Vagina (tissue), 2 donors: ENCODE measurements at regions not wholly inside any gene's neighbourhood (a gene's known extent, or its start where the extent isn't known, plus 50 kb on each side); places are given as distances from the start of the nearest gene placed in this dataset.

Source experiments
- DNase-seq, 2 donors: peaks; one replicate each; pipeline ENCODE4 v3.0.0-alpha.2; 2017; ENCODE audit errors: extremely low spot score in 2 of 2
- H3K27ac ChIP-seq: fragments of 200-600 bp; sonication (generic); one replicate; pipeline ENCODE4 v1.5.1; 2019
- H3K27me3 ChIP-seq: fragments of 200-600 bp; sonication (generic); one replicate; pipeline ENCODE4 v1.5.1; 2019
- H3K36me3 ChIP-seq, 2 donors: fragments of 200-600 bp; sonication (generic); one replicate each; pipeline ENCODE4 v1.5.1; 2017 to 2019
- H3K4me1 ChIP-seq: fragments of 200-600 bp; sonication (generic); one replicate; pipeline ENCODE4 v1.5.1; 2019
- H3K4me3 ChIP-seq, 2 donors: fragments of 200-600 bp; sonication (generic); 1 replicate in 1 of 2; 2 replicates in 1 of 2; pipeline ENCODE4 v1.5.1; 2016 to 2019
- H3K9me3 ChIP-seq: fragments of 200-600 bp; sonication (generic); one replicate; pipeline ENCODE4 v1.5.1; 2019
- POLR2A ChIP-seq, 2 donors: fragments of 450-650 bp; IDR thresholded peaks; one replicate each; pipeline ENCODE4 v1.6.1; 2017; ENCODE audit warnings: antibody characterized with exemption in 2 of 2, mild to moderate bottlenecking in 2 of 2, moderate library complexity in 2 of 2
- POLR2AphosphoS5 ChIP-seq, 2 donors: sonication (generic); formaldehyde crosslinking; IDR thresholded peaks; one replicate each; pipeline ENCODE4 v1.9.0; 2017; ENCODE audit warnings: antibody characterized with exemption in 2 of 2, mild to moderate bottlenecking in 2 of 2, low read depth in 1 of 2; ENCODE audit not compliant: insufficient read depth in 1 of 2
- intact Hi-C: fragments of 100-400 bp; cut with DNase I; formaldehyde crosslinking; loops from one replicate; pipeline ENCODE4 v1.15.1; 2023
- TF ChIP-seq, protein P1 (sequence below), 3 experiments: fragments of 450-650 bp in 2 of 3; fragments of 200-600 bp in 1 of 3; sonication (generic) in 1 of 3; IDR thresholded peaks; one replicate each; pipeline ENCODE4 v1.5.1; 2017 to 2019; ENCODE audit warnings: antibody characterized with exemption in 3 of 3, mild to moderate bottlenecking in 2 of 3, moderate library complexity in 2 of 3

DNA sequence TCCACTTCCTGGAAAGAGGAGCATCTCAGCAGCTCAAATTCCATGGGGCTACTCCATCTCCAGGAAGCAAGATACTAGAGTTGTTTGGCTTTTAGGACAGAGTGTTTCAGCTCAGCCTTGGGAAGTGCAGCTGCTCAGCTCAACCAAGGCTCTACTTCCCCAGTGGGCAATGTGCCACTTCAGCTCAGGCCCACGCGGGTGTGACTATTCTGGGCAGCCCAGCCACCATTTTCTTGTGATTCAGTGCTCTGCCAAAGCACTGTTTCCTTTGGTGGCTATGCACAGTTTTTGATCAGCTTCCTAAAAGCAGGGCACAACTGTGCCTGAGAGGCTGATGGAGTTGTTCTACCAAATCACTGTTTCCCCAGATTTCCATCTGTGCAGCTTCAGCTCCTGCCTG lies 1104.9 kb upstream of the TMPRSS15 start:
- Histone ChIP-seq H3K27ac (no peak overlapping the region), H3K36me3 (no peaks in the 10 kb centered on the region)
- intact Hi-C loops: no loop called here

DNA sequence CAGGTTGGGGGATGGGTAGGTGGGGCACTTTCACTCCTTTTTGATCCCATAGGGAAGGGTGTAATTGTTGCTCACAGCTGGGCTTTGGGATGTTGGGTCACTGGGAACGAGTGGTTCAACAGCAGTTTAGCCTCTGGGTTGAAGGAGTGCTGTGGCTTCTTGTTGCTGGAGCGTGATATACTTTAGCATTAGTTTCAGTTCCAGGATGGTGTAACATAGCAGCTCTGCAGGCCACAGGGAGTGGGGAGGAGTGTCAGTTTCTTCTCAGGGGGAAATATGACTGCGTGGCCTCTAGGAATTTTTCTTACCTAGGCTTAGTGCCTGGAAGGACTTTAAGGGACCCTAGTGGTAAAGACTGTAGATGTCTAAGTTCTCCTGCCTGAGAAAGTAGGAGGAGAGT lies 1105.3 kb upstream of the TMPRSS15 start:
- H3K4me1 ChIP-seq: no peaks in the 10 kb centered on the region
- H3K36me3 ChIP-seq: no peaks in the 10 kb centered on the region
- no peaks in the 10 kb centered on the region for H3K27me3 ChIP-seq
- H3K27ac ChIP-seq: no peak overlapping the region
- intact Hi-C loops: no loop called here
- H3K9me3 ChIP-seq: no peaks in the 10 kb centered on the region
- TF ChIP-seq POLR2AphosphoS5 (IDR thresholded peaks at IDR 0.05; ENCODE audit: insufficient read depth in 1 of 2, low read depth in 1 of 2) (no peak), POLR2A (IDR thresholded peaks at IDR 0.05) (no peak)
- TF ChIP-seq, protein P1, sequence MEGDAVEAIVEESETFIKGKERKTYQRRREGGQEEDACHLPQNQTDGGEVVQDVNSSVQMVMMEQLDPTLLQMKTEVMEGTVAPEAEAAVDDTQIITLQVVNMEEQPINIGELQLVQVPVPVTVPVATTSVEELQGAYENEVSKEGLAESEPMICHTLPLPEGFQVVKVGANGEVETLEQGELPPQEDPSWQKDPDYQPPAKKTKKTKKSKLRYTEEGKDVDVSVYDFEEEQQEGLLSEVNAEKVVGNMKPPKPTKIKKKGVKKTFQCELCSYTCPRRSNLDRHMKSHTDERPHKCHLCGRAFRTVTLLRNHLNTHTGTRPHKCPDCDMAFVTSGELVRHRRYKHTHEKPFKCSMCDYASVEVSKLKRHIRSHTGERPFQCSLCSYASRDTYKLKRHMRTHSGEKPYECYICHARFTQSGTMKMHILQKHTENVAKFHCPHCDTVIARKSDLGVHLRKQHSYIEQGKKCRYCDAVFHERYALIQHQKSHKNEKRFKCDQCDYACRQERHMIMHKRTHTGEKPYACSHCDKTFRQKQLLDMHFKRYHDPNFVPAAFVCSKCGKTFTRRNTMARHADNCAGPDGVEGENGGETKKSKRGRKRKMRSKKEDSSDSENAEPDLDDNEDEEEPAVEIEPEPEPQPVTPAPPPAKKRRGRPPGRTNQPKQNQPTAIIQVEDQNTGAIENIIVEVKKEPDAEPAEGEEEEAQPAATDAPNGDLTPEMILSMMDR (IDR thresholded peaks at IDR 0.05): no peak
- no peak for DNase-seq
- H3K4me3 ChIP-seq: no peak overlapping the region

More for the DNA sequence above, 1104.9 kb upstream of the TMPRSS15 start:
- Histone ChIP-seq H3K27me3 (no peaks in the 10 kb centered on the region), H3K4me1 (no peaks in the 10 kb centered on the region), H3K9me3 (no peaks in the 10 kb centered on the region), H3K4me3 (no peak overlapping the region)
- no peak for DNase-seq
- no peak for TF ChIP-seq POLR2AphosphoS5 (IDR thresholded peaks at IDR 0.05; ENCODE audit: insufficient read depth in 1 of 2, low read depth in 1 of 2)
- TF ChIP-seq, protein P1 (IDR thresholded peaks at IDR 0.05): no peak
- TF ChIP-seq POLR2A (IDR thresholded peaks at IDR 0.05): no peak

DNA sequence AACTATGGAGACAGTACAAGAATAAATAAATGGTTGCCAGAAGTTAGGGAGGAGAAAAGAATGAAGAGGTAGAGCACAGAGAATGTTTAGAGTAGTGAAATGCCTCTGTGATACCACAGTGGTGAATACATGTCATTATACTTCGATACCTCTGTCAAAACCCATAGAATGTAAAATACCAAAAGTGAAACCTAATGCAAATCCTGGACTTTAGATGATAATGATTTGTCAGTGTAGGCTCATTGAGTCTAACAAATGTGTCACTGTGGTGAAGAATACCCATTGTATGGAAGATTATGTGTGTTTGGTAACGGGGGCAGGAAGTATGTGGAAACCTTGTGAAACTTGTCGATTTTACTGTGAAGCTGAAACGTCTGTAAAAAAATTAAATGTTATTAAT lies 1106.5 kb upstream of the TMPRSS15 start:
- Histone ChIP-seq H3K27ac (no peak overlapping the region), H3K9me3 (no peaks in the 10 kb centered on the region), H3K27me3 (no peaks in the 10 kb centered on the region), H3K4me1 (no peaks in the 10 kb centered on the region), H3K36me3 (no peaks in the 10 kb centered on the region), H3K4me3 (no peak overlapping the region)
- DNase-seq: no peak
- TF ChIP-seq POLR2A (IDR thresholded peaks at IDR 0.05) (no peak), POLR2AphosphoS5 (IDR thresholded peaks at IDR 0.05; ENCODE audit: insufficient read depth in 1 of 2, low read depth in 1 of 2) (no peak)
- TF ChIP-seq, protein P1 (IDR thresholded peaks at IDR 0.05): no peak
- intact Hi-C loops: no loop called here

DNA sequence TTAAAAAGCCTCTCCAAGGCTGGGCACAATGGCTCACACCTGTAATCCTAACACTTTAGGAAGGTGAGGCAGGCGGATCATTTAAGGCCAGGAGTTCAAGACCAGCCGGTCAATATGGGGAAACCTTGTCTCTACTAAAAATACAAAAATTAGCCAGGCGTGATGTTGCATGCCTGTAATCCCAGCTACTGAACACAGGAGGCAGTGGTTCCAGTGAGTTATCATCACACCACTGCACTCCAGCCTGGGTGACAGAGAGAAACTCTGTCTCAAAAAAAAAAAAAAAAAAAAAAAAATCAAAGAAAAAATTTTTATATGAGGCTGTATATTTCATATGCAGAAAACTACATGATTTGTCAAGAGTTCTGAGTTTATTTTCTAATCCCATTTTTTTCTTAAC lies 1107.1 kb upstream of the TMPRSS15 start:
- TF ChIP-seq POLR2AphosphoS5 (IDR thresholded peaks at IDR 0.05; ENCODE audit: insufficient read depth in 1 of 2, low read depth in 1 of 2) (no peak), POLR2A (IDR thresholded peaks at IDR 0.05) (no peak)
- TF ChIP-seq, protein P1 (IDR thresholded peaks at IDR 0.05): no peak
- no peaks in the 10 kb centered on the region for H3K27me3 ChIP-seq
- H3K27ac ChIP-seq: no peak overlapping the region
- H3K4me1 ChIP-seq: no peaks in the 10 kb centered on the region
- H3K9me3 ChIP-seq: no peaks in the 10 kb centered on the region
- intact Hi-C loops: no loop called here
- no peak overlapping the region for H3K4me3 ChIP-seq
- DNase-seq: no peak
- H3K36me3 ChIP-seq: no peaks in the 10 kb centered on the region

DNA sequence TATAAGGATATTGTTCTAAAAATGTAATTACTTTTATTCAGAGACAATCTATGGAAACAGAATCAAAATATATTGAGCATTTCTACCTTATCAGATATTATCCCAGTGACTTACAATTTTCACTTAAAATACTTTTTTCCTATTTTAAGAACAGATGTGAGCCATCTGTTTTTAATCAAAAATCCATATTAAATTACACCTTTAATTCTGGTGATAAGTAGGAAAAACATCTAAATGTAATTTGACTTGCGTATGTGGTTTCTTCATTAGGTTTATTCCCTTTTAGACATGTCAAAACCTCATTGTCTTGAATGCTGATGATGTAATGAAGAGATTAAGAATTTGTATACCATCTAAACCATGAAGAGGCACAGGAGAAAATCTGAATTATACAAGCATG lies 1118.8 kb upstream of the TMPRSS15 start:
- DNase-seq: no peak
- H3K4me3 ChIP-seq: no peak overlapping the region
- no peaks in the 10 kb centered on the region for H3K27me3 ChIP-seq
- no peaks in the 10 kb centered on the region for H3K9me3 ChIP-seq
- intact Hi-C loops: no loop called here
- H3K27ac ChIP-seq: no peak overlapping the region
- TF ChIP-seq POLR2A (IDR thresholded peaks at IDR 0.05): no peak
- no peak for TF ChIP-seq POLR2AphosphoS5 (IDR thresholded peaks at IDR 0.05; ENCODE audit: insufficient read depth in 1 of 2, low read depth in 1 of 2)
- TF ChIP-seq, protein P1 (IDR thresholded peaks at IDR 0.05): no peak
- H3K4me1 ChIP-seq: no peaks in the 10 kb centered on the region
- no peaks in the 10 kb centered on the region for H3K36me3 ChIP-seq
